ENCODE measurements at regions not wholly inside any gene's neighbourhood (a gene's known extent, or its start where the extent isn't known, plus 50 kb on each side); places are given as distances from the start of the nearest gene placed in this dataset.

DNA sequence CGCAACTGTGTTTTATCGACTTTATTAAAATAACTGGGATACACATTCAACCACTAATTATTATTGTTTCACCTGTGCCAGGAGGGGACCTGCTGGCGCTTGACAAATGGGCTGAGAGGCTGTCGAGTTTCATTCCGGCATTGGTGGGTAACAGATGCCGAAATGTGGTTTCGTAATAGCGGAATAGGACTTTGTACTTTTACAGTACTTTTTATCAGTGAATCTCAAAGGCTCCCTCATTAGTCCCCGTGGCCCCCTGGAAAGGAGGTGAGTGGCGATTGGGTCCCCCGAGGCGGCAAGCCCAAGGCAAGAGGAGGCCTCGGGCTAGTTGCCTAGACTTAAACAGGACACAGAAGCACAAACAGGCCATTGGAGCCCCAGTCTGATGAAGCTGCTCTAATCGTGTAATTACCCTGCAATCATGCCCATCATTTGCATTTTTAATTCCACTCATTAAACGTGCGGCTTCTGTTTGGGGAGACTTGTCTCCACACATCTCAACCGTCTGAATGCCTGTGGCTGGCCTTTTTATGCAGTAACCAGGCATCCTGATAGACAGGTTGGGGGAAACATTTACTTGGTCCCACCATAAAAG is 193.2 kb downstream of the INO80D start:
- TF ChIP-seq, protein P1, sequence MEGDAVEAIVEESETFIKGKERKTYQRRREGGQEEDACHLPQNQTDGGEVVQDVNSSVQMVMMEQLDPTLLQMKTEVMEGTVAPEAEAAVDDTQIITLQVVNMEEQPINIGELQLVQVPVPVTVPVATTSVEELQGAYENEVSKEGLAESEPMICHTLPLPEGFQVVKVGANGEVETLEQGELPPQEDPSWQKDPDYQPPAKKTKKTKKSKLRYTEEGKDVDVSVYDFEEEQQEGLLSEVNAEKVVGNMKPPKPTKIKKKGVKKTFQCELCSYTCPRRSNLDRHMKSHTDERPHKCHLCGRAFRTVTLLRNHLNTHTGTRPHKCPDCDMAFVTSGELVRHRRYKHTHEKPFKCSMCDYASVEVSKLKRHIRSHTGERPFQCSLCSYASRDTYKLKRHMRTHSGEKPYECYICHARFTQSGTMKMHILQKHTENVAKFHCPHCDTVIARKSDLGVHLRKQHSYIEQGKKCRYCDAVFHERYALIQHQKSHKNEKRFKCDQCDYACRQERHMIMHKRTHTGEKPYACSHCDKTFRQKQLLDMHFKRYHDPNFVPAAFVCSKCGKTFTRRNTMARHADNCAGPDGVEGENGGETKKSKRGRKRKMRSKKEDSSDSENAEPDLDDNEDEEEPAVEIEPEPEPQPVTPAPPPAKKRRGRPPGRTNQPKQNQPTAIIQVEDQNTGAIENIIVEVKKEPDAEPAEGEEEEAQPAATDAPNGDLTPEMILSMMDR (IDR thresholded peaks at IDR 0.05): no peak
- TF ChIP-seq POLR2AphosphoS5 (IDR thresholded peaks at IDR 0.05) (no peak), EP300 (IDR thresholded peaks at IDR 0.05; ENCODE audit: low read depth) (no peak)

Data from transverse colon (tissue), 4 donors.